Kidney (tissue), 13 donors: ENCODE measurements at regions not wholly inside any gene's neighbourhood (a gene's known extent, or its start where the extent isn't known, plus 50 kb on each side); places are given as distances from the start of the nearest gene placed in this dataset.

Experiments used
- DNase-seq, 5 donors: peaks; one replicate each; pipeline ENCODE4 v3.0.0-alpha.2; 2013 to 2020
- FAIRE-seq: peaks from 2 replicates; lab custom pipeline; 2012; peaks lifted over from hg19 to GRCh38; lab: Jason Lieb, UNC
- H3K27ac ChIP-seq, 2 donors: one replicate each; pipeline ENCODE4 v1.7.0; 2013; ENCODE audit warnings: low read depth in 2 of 2, low read length in 2 of 2, inconsistent platforms in 1 of 2
- H3K27me3 ChIP-seq: one replicate; pipeline ENCODE4 v1.7.1; 2013; ENCODE audit warnings: low read length, inconsistent platforms; ENCODE audit not compliant: control insufficient read depth, insufficient read depth
- H3K36me3 ChIP-seq, 3 donors: one replicate each; pipeline versions ENCODE4 v1.7.0 to v1.7.1; 2013; ENCODE audit warnings: low read length in 3 of 3, control low read depth in 1 of 3, inconsistent platforms in 1 of 3; ENCODE audit not compliant: insufficient read depth in 3 of 3, control insufficient read depth in 2 of 3
- H3K4me1 ChIP-seq, 3 donors: one replicate each; pipeline versions ENCODE4 v1.7.0 to v1.7.1; 2013; ENCODE audit warnings: low read length in 3 of 3, inconsistent platforms in 1 of 3, low read depth in 1 of 3; ENCODE audit not compliant: control insufficient read depth in 2 of 3, insufficient read depth in 2 of 3
- H3K4me3 ChIP-seq, 3 donors: one replicate each; pipeline versions ENCODE4 v1.7.0 to v1.8.1; 2013; ENCODE audit warnings: low read length in 3 of 3, control low read depth in 1 of 3, inconsistent platforms in 1 of 3
- H3K9ac ChIP-seq, 3 donors: one replicate each; pipeline versions ENCODE4 v1.7.0 to v1.7.1; 2013; ENCODE audit warnings: low read length in 3 of 3, control low read depth in 1 of 3, inconsistent platforms in 1 of 3
- H3K9me3 ChIP-seq, 3 donors: one replicate each; pipeline versions ENCODE4 v1.7.0 to v1.7.1; 2013; ENCODE audit warnings: low read length in 3 of 3, control low read depth in 1 of 3, inconsistent platforms in 1 of 3; ENCODE audit not compliant: control insufficient read depth in 2 of 3, insufficient read depth in 1 of 3
- CTCF ChIP-seq: IDR thresholded peaks from 3 replicates; pipeline ENCODE4 v1.5.1; 2012; ENCODE audit warnings: mild to moderate bottlenecking, moderate library complexity, borderline replicate concordance; ENCODE audit not compliant: insufficient read depth; ENCODE audit errors: extremely low read depth
- intact Hi-C: fragments of 100-400 bp; cut with DNase I; formaldehyde crosslinking; loops from one replicate; pipeline ENCODE4 v1.11.1; 2022
- donor health status: control.
- donor health status: control.
- donor health status: control.
- donor health status: control.
- donor health status: control.
- donor health status: DM: yes; HTN: yes; CAD: no.
- donor health status: Normal renal cell carcinoma (clear cell type).

GRCh38 chr12:16088421-16088820 lies 177.3 kb downstream of the DERA start:
- H3K36me3 ChIP-seq: no peaks in the 10 kb centered on the region
- H3K9me3 ChIP-seq: no peaks in the 10 kb centered on the region
- no peak overlapping the region for H3K27ac ChIP-seq
- no peak for FAIRE-seq
- H3K4me1 ChIP-seq: no peaks in the 10 kb centered on the region
- intact Hi-C loops: no loop called here
- no peaks in the 10 kb centered on the region for H3K27me3 ChIP-seq
- no peak overlapping the region for H3K4me3 ChIP-seq
- TF ChIP-seq CTCF: no peak
- no peak for DNase-seq
- no peak overlapping the region for H3K9ac ChIP-seq
